Transverse colon (tissue), 4 donors: ENCODE measurements at regions not wholly inside any gene's neighbourhood (a gene's known extent, or its start where the extent isn't known, plus 50 kb on each side); places are given as distances from the start of the nearest gene placed in this dataset.

Source experiments
- DNase-seq: peaks from one replicate; pipeline ENCODE4 v3.0.0-alpha.2; 2019
- H3K27ac ChIP-seq, 4 donors: fragments of 200-600 bp; sonication (generic); 2 replicates each; pipeline ENCODE4 v1.5.1; 2016 to 2018; ENCODE audit warnings: inconsistent platforms in 4 of 4
- H3K27me3 ChIP-seq: fragments of 200-600 bp; sonication (generic); 2 replicates; pipeline ENCODE4 v1.5.1; 2017; ENCODE audit warnings: inconsistent platforms
- H3K36me3 ChIP-seq, 4 donors: fragments of 200-600 bp; sonication (generic); 2 replicates each; pipeline ENCODE4 v1.5.1; 2017 to 2019; ENCODE audit warnings: inconsistent platforms in 4 of 4
- H3K4me1 ChIP-seq, 4 donors: fragments of 200-600 bp; sonication (generic); 2 replicates each; pipeline ENCODE4 v1.5.1; 2017 to 2020; ENCODE audit warnings: inconsistent platforms in 4 of 4
- H3K4me3 ChIP-seq, 4 donors: fragments of 200-600 bp; sonication (generic); 1 replicate in 1 of 4; 2 replicates in 3 of 4; pipeline versions ENCODE4 v1.5.1 to v1.6.1; 2017 to 2019; ENCODE audit warnings: inconsistent platforms in 4 of 4
- H3K9me3 ChIP-seq, 2 donors: fragments of 200-600 bp; sonication (generic); 2 replicates each; pipeline ENCODE4 v1.5.1; 2017 to 2019; ENCODE audit warnings: inconsistent platforms in 2 of 2
- EP300 ChIP-seq: sonication (generic); formaldehyde crosslinking; IDR thresholded peaks from one replicate; pipeline ENCODE4 v1.6.1; 2017; ENCODE audit warnings: antibody characterized with exemption, low read depth
- POLR2A ChIP-seq: fragments of 450-650 bp; IDR thresholded peaks from one replicate; pipeline ENCODE4 v1.6.1; 2016; ENCODE audit warnings: antibody characterized with exemption, mild to moderate bottlenecking, moderate library complexity
- POLR2AphosphoS5 ChIP-seq, 3 donors: sonication (generic); formaldehyde crosslinking; IDR thresholded peaks; one replicate each; pipeline ENCODE4 v1.6.1; 2016; ENCODE audit warnings: antibody characterized with exemption in 3 of 3
- WGBS, 2 donors: methylation state at CpG; one replicate each; pipeline ENCODE4 v1.1.5; 2018; ENCODE audit warnings: low coverage in 1 of 2; 5-methylcytosine and 5-hydroxymethylcytosine counted together
- in situ Hi-C, 4 donors: fragments of 200-750 bp; cut with MboI; loops; one replicate each; pipeline versions ENCODE4 v1.15.0 to v1.15.1; 2017; ENCODE audit warnings: low sequenced_read_pairs in 3 of 4, low pct_ligation_motif_present in 1 of 4, low pct_unique_long_range_greater_than_20kb in 1 of 4
- intact Hi-C: fragments of 100-400 bp; cut with DNase I; formaldehyde crosslinking; loops from one replicate; pipeline ENCODE4 v1.15.1; 2023; ENCODE audit warnings: low total_unique reads
- TF ChIP-seq, protein P1 (sequence below), 5 experiments: fragments of 200-600 bp in 3 of 5; fragments of 450-650 bp in 2 of 5; sonication (generic) in 3 of 5; IDR thresholded peaks; 1 replicate in 2 of 5; 2 replicates in 3 of 5; pipeline ENCODE4 v1.5.1; 2016 to 2017; ENCODE audit warnings: antibody characterized with exemption in 5 of 5, inconsistent platforms in 3 of 5, mild to moderate bottlenecking in 2 of 5, moderate library complexity in 1 of 5

DNA sequence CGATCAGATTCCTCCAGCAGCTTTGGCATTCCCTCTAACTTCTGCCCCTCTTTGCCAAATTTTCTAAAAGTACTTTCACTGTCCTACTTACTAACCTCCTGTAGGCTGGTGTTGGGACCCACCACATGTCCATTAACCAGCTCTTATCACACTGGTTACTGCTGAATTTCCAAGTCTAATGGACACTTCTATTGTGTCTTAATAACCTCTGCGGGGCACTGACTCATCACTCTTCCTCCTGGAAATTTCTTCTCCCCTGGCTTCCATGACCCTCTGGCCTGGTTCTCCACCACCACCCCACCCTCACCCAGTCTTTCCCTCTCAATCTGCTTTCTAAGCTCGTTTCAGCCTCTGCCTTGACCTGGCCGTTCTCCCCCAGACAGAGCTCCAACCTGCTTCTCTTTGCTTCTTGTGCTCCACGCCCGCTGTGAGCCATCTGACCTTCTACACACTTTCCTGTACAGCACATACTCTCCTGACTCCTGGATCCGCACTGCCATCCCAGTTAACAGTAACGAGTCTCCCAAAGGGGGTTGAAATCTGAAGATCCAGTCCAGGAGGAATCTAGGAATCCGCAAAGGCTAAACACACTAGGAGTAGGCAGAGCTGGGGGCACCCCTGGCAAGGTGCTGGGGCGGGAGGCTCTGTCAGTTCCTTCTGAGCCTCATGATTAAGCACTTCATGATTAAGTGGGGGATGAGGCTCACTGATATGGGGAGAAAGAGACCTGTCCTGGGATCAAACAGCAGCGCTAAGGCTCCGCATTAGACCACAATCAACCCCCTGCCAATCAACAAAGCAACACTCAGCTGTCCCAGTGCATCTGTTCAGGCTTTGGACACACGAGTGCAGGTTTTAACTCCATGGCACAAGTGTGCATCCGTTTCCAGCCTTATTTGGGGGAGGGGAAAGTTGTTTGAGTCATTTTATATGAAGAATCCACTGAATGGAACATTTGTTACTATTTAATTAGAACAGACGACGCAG is 146.3 kb downstream of the LY86 start:
- Histone ChIP-seq H3K4me1 (peaks cover 0 to 5% (median 0%) of the 10 kb centered on the region in 4 donors), H3K27me3 (no peaks in the 10 kb centered on the region), H3K9me3 (no peaks in the 10 kb centered on the region), H3K36me3 (no peaks in the 10 kb centered on the region), H3K4me3 (no peak overlapping the region), H3K27ac (no peak overlapping the region)
- WGBS, 2 donors, result 72 to 97% methylated on average over 7 to 16 of the region's 16 CpGs
- DNase-seq, result peak; percentile 43
- intact Hi-C loops (loop anchor here (5.0 kb wide), 1 partner anchor 1742 kb away; no protein-coding TSS in a partner anchor), in situ Hi-C loops (no loop called here)
- TF ChIP-seq, protein P1, sequence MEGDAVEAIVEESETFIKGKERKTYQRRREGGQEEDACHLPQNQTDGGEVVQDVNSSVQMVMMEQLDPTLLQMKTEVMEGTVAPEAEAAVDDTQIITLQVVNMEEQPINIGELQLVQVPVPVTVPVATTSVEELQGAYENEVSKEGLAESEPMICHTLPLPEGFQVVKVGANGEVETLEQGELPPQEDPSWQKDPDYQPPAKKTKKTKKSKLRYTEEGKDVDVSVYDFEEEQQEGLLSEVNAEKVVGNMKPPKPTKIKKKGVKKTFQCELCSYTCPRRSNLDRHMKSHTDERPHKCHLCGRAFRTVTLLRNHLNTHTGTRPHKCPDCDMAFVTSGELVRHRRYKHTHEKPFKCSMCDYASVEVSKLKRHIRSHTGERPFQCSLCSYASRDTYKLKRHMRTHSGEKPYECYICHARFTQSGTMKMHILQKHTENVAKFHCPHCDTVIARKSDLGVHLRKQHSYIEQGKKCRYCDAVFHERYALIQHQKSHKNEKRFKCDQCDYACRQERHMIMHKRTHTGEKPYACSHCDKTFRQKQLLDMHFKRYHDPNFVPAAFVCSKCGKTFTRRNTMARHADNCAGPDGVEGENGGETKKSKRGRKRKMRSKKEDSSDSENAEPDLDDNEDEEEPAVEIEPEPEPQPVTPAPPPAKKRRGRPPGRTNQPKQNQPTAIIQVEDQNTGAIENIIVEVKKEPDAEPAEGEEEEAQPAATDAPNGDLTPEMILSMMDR (IDR thresholded peaks at IDR 0.05), result no peak
- TF ChIP-seq EP300, result no peak
- TF ChIP-seq POLR2AphosphoS5 (IDR thresholded peaks at IDR 0.05), result no peak
- TF ChIP-seq POLR2A, result no peak

DNA sequence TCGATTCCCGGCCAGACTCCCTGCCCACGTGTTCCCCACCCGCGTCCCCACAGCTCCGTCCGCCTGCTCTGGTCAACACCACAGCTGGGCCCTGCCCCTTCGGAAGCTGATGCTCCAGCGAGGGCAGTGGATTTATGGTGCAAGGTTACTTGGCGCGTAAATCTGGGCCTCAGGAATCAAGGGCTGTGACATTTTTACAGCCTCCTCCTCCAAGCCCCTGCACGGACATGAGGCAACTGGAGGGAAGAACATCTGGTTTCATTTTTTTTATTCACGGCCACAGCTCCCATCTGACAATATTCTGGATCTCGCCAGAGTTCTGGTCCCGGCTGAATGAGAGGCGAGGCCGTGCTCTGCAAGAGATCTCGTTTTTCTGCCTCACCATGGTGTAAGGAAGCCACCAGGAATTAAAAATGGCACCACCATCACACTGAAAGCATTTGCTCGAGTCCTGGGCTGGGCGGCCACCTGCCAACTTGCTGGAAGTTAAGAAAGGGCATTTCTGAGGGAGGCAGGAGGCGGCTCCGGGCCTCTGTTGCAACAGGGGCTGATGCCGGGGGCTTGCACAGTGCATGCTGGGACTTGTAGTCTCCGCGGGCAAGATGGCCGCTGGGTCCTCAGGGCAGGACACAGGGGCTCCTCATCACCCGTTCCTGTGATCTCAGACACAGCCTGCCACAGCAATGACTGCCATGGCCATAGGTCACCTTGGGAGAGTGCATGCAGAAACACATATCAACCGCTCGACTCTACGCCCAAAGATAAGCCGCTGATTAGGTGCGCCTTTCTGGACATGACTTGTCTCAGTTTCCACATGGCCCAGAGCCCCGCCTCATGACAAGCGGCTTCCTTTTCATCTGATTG is 148.5 kb downstream of the LY86 start:
- H3K27ac ChIP-seq, result peak overlapping the region; percentile 8 to 66 (median 50)
- in situ Hi-C loops, result no loop called here

DNA sequence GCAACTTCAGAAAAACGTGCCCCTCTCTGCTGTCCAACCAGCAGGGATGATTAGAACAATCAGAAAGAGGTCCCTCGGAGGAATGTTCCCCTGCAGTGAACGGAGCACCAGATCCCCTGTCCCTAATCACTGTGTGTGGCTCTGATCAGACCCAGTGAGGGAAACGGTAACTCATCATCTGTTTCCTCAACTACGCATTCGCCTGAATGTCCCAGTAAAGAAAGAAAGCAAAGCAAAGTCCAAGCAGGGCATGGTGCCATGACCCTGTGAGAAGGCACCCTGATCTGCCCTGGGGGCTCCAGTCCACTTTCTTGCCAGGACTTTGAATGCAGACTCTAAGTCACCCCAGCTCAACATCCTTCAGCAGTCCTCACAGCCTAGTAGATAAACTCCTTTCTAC is 149.2 kb downstream of the LY86 start:
- intact Hi-C loops (loop anchor here (5.0 kb wide), 1 partner anchor 1745 kb away; no protein-coding TSS in a partner anchor), in situ Hi-C loops (no loop called here)
- H3K4me1 ChIP-seq, result peaks cover 0 to 5% (median 0%) of the 10 kb centered on the region in 4 donors
- no peak for DNase-seq
- no peaks in the 10 kb centered on the region for H3K36me3 ChIP-seq
- peak overlapping the region; percentile 8 to 66 (median 50) for H3K27ac ChIP-seq
- no peaks in the 10 kb centered on the region for H3K27me3 ChIP-seq
- WGBS, 2 donors, result 60 to 61% methylated on average over 3 to 6 of the region's 6 CpGs
- no peak overlapping the region for H3K4me3 ChIP-seq
- H3K9me3 ChIP-seq, result no peaks in the 10 kb centered on the region
- TF ChIP-seq, protein P1 (IDR thresholded peaks at IDR 0.05), result no peak
- no peak for TF ChIP-seq POLR2AphosphoS5 (IDR thresholded peaks at IDR 0.05)
- TF ChIP-seq EP300, result no peak
- TF ChIP-seq POLR2A, result no peak

More for the DNA sequence above, 148.5 kb downstream of the LY86 start:
- 70 to 81% methylated on average over 10 to 34 of the region's 34 CpGs for WGBS, 2 donors
- H3K9me3 ChIP-seq, result no peaks in the 10 kb centered on the region
- peak overlapping the region in 3 of 4 donors; percentile 8 to 27 (median 10) for H3K4me3 ChIP-seq
- no peaks in the 10 kb centered on the region for H3K27me3 ChIP-seq
- no peaks in the 10 kb centered on the region for H3K36me3 ChIP-seq
- H3K4me1 ChIP-seq, result peaks cover 0 to 5% (median 0%) of the 10 kb centered on the region in 4 donors
- peak; percentile 37 for DNase-seq
- TF ChIP-seq, protein P1 (IDR thresholded peaks at IDR 0.05), result no peak
- TF ChIP-seq POLR2A (no peak), EP300 (no peak), POLR2AphosphoS5 (IDR thresholded peaks at IDR 0.05) (peak in 1 of 3 donors; percentile 33)
- intact Hi-C loops, result loop anchor here (5.0 kb wide), 1 partner anchor 1745 kb away; no protein-coding TSS in a partner anchor

DNA sequence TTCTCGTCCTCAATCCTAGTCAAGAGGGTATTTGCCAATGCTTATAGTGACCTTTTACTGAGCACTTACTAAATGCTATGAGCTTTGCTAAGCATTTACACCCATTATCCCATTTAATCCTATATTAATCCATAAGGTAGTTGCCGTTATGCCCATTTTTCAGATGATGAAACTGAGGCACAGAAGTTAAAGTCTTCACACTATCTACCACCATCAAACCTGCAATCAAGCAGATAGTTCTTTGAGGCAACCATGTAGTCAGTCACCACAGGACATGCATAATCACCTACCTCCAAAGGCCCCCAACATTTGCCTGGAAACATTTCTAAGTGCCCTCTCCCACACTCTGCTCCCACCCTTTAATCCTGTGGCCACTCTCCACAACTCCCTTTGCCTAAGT is 149.6 kb downstream of the LY86 start:
- Histone ChIP-seq H3K36me3 (no peaks in the 10 kb centered on the region), H3K9me3 (no peaks in the 10 kb centered on the region), H3K4me1 (peaks cover 0 to 5% (median 0%) of the 10 kb centered on the region in 4 donors), H3K4me3 (no peak overlapping the region), H3K27me3 (no peaks in the 10 kb centered on the region), H3K27ac (no peak overlapping the region)
- WGBS, 2 donors, result 83 to 92% methylated on average over 2 of the region's 2 CpGs
- in situ Hi-C loops, result no loop called here
- intact Hi-C loops, result loop anchor here (5.0 kb wide), 1 partner anchor 1746 kb away; no protein-coding TSS in a partner anchor
- no peak for DNase-seq
- TF ChIP-seq EP300 (no peak), POLR2A (no peak), POLR2AphosphoS5 (IDR thresholded peaks at IDR 0.05) (no peak)
- TF ChIP-seq, protein P1 (IDR thresholded peaks at IDR 0.05), result no peak
